Activated effector memory CD4-positive, alpha-beta T cell treated with anti-CD3 and anti-CD28 coated beads, Interleukin-2, amount 50 U/mL, for 16 hours (primary cell): ENCODE measurements at regions not wholly inside any gene's neighbourhood (a gene's known extent, or its start where the extent isn't known, plus 50 kb on each side); places are given as distances from the start of the nearest gene placed in this dataset.

Source experiments
- DNase-seq: peaks from one replicate; pipeline ENCODE4 v3.0.0-alpha.2; 2020

DNA sequence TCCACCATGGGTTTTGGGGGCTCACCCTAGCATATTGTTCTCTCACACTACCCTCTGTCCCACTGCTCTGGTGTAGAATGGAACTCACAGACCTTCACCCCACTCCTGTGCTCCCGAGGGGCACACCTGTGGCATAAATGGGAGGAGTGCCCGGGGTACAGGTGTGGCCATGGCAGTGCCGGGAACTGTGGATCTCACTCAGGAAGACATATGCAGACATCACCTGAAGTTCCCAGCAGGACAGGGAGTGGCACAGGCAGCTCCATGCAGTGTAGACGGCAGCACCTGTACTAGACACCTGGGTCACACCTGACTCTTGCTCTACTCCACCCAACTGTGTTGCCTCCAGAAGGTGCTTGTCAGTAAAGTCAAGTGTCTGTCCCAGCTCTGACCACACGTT is 57.6 kb upstream of the MRPS22 start:
- peak; percentile 27 for DNase-seq

DNA sequence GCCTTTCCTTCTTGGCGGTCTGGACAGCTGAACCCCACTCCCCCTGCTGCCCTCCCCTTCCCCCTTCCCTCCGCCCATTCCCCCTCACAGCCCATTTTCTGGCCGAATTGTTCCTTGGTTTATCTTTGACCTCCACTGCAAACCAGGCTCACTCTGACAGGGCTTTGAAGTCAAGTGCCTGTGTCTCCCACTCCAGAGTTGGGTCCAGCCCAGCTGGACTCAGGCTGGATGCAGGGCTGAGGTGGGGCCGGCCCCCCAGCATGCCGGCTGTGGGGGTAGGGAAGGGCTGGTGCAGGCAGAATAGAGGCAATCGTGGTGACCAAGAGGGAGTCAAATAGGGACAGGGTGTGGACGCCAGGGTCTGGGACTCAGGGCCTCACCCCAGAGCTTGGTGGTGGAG is 57.0 kb upstream of the MRPS22 start:
- DNase-seq: no peak

DNA sequence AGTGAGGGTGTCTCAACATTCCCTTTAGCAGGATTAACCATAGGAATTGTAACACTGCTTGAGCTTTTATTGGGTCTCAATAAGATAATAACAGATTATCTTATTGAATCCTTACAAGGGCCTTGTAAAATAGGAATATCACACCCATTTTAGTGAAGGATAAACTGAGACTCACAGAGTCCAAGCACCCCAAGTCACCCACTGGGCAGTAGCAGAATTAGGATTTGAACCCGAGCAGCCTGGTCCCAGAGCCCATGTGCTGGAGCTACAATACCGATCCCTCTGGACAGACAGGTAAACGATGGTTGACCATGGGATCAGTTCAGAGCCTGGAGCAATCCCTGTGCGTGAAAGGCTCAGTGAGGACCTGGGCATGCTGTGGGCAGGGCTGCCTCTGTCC is 56.3 kb upstream of the MRPS22 start:
- DNase-seq: peak; percentile 42

DNA sequence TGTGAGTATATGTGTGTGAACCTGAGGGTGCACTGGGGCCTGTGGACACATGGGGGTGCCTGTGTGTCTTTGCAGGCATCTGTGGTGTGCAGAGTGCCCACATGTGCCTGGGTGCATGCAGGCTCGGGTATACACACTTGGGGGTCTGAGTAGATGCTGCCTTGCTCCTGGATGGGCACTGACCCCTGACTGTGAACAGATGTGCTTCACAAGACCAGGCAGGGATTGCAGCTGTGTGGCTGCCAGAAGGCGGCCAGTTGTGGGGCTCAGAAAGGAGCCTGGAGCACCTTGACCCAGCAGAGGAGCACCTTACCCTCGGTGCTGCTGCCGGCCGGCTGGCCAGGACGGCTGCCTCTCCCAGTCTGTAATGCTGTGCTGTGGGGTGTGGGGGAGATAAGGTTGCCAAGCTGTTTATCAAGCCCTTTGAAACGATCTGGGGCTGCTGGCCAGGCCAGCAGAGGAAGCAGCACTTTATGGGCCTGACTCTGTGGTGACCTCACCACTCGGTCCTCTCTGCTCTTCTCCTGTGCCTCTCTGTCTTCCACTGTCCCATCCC is 55.5 kb upstream of the MRPS22 start:
- DNase-seq: peak; percentile 52

DNA sequence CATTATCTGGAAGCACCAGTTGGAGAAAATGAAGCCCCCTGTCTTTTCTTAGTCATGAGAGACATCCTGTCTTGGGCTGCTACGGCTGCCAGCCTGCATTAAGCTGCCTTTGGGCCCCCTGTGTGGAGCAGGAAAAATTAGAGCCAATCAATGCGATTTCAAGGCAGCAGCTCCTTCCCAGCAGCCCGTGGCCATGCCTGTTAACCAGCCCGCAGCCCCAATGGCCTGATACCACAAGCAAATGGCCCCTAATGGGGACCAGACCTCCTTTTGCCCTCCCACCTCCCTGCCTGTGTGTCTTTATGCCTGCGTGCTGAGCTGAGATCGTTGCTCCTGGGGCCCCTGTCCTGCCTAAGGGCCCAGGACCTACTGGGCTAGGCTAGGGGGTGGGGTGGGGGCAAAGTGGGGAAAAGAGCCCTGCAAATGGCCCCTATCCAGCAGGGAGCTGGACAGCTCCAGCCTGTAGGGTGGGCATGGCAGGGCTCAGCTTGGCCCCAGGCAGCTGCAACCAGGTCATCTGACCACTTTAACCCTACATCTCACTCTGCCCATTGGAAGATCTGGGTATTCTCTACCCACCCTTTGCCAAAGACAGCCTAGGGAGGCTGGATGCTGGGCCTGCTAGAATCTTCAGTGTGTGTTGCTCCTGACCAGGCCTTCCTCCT is 53.8 kb upstream of the MRPS22 start:
- DNase-seq: no peak

DNA sequence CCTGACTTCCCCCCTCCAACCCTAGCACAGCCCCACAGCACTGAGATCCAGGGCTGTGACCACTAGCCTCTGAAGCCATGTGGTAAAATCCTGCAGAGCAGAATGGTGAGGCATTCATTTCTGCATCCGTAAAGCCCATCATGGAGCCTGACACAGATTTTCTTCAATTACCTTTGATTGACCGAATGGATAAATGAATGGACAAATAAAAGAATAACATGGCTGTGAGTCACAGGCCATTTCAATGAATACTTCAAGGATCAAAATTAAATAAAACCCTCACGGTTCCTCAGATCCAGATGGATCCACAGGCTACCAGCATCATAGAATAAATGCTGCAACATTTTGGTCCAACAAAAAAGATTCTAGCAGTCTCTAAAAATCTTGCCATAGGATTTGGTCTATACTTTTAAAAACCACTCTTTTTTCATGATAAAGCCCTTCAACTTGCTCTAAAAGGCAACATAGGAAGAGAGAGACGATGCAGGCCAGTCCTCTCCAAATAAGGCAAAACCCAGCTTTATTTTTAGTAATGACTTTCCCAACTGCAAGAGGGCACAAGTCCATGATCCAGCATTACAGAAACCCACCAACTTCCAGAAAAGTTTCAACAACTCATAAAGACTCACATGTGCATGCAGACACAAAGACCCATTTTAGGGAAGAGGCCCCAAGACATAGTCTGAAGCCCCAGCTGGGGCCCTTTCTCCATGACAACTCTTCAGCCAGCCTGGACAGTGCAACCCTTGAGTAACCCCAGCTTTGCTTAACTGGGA is 52.4 kb upstream of the MRPS22 start:
- DNase-seq: no peak

DNA sequence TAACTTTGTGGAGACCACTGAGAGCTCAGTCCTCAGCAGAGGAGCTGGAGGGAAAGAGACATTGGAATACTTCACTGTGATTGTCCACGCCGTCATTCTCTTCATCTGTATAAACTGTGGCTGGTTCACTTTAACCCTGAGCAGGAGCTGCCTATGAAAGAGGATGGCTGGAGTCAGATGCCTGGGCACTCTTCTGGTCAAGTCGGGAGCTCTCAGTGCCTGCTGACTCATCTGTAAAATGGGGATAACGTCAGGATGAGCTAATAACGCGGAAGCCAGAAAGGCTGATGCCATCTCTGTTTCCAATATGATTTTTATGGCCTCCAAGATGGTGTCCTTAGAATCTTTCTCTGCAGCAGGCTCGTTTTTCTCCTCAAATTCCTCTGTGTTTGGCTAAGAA is 51.6 kb upstream of the MRPS22 start:
- no peak for DNase-seq

DNA sequence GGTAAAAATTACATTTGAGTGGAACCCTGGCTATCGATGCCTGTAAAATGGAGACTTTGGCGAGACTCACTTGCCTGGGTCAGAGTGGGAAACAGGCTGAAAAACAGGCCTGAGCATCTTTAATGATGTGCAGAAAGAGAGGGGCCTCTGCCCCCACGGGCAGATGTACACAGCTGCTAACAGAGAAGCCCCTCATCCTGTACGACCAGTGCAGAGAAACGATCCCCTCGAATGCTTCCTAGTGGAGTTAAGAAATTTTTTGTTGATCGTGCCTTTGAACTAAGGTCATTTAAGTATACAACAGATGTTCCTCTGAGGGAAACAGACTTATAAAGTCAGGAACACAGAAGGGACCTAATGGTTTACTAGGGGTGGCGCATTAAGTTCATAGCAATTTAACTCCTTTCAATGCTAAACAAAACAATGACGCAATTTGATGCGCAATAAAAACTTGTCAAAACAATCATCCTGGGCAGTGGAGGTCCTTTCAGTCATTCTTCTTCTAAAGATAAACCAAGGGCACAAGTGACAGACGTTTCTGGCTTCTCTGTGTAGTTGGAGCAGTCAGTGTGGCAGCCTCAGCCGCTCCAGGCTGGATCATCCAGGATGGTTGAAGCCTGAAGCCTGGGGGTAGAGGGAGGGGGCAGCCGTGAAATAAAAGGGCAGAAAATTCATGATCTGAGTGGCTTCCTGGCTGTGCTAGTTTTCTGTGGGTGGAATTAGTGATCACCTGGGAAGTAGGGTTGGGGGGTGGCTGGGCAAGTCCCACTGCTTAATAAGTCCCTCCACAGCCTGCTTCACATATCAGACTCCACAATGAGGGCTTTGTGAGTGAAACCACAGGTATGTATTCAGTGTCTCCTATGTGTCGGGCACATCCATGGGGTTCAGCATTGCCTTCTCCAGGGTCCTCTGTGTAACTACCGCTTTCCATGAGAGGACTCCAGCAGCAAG is 50.8 kb upstream of the MRPS22 start:
- no peak for DNase-seq

DNA sequence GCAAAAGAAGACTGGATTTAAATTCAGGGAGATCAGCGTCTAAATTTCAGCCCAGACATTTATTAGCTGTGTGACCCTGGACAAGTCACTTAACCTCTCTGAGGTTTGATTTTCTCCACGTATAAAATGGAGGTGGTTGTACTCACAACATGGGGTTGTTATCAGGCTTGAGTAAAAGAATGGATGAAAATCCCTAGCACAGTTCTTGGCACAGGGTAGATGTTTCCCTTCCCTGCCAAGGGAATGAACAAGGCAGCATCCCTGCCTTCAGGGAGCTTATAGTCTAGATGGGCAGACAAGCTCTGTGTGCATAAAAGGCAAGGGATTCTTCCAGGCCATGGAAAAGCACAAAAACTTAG is 50.2 kb upstream of the MRPS22 start:
- no peak for DNase-seq
